HG03097 (cell line): ENCODE measurements at regions not wholly inside any gene's neighbourhood (a gene's known extent, or its start where the extent isn't known, plus 50 kb on each side); places are given as distances from the start of the nearest gene placed in this dataset.
"Not testable (repeated sequence)": the region's sequence is repeated elsewhere in the genome, so short reads cannot be mapped to it uniquely, and the experiment has no call there.

Source experiments
- ATAC-seq: cut with Tn5 transposase; IDR thresholded peaks from one replicate; pipeline ENCODE4 v1.9.1; 2021; ENCODE audit not compliant: unreplicated experiment, low FRiP score

- ATAC-seq: no peak
Measured at GRCh38 chr5:67996596-67996995, 219.0 kb upstream of the PIK3R1 start.

- ATAC-seq: no peak
Measured at GRCh38 chr5:67992923-67993322, 222.6 kb upstream of the PIK3R1 start.

- ATAC-seq: no peak
Measured at GRCh38 chr5:67989456-67989855, 226.1 kb upstream of the PIK3R1 start.

GRCh38 chr5:67986761-67987160 lies 228.8 kb upstream of the PIK3R1 start:
- ATAC-seq: no peak

- no peak for ATAC-seq
Measured at GRCh38 chr5:67985686-67986387, 229.7 kb upstream of the PIK3R1 start.

GRCh38 chr5:67984546-67984945 lies 231.0 kb upstream of the PIK3R1 start:
- no peak for ATAC-seq

- ATAC-seq: no peak
Measured at GRCh38 chr5:67983251-67984110, 232.1 kb upstream of the PIK3R1 start.

- ATAC-seq: not testable (repeated sequence)
Measured at GRCh38 chr5:67982160-67982559, 233.4 kb upstream of the PIK3R1 start.

GRCh38 chr5:67978171-67978570 lies 237.4 kb upstream of the PIK3R1 start:
- no peak for ATAC-seq

- no peak for ATAC-seq
Measured at GRCh38 chr5:67976891-67977601, 238.5 kb upstream of the PIK3R1 start.

- ATAC-seq: no peak
Measured at GRCh38 chr5:67976181-67976580, 239.4 kb upstream of the PIK3R1 start.

- no peak for ATAC-seq
Measured at GRCh38 chr5:67974471-67974870, 241.1 kb upstream of the PIK3R1 start.

GRCh38 chr5:67974054-67974453 lies 241.5 kb upstream of the PIK3R1 start:
- no peak for ATAC-seq

- ATAC-seq: no peak
Measured at GRCh38 chr5:67971971-67972821, 243.4 kb upstream of the PIK3R1 start.

GRCh38 chr5:67971223-67971830 lies 244.2 kb upstream of the PIK3R1 start:
- ATAC-seq: no peak

GRCh38 chr5:67969631-67970030 lies 245.9 kb upstream of the PIK3R1 start:
- no peak for ATAC-seq

- ATAC-seq: no peak
Measured at GRCh38 chr5:67969176-67969575, 246.4 kb upstream of the PIK3R1 start.

GRCh38 chr5:67966712-67967111 lies 248.8 kb upstream of the PIK3R1 start:
- ATAC-seq: no peak

- no peak for ATAC-seq
Measured at GRCh38 chr5:67964619-67965018, 250.9 kb upstream of the PIK3R1 start.
